Activated CD4-positive, CD25-positive, alpha-beta regulatory T cell treated with anti-CD3 and anti-CD28 coated beads, Interleukin-2, amount 50 U/mL, for 24 hours (primary cell): ENCODE measurements at regions not wholly inside any gene's neighbourhood (a gene's known extent, or its start where the extent isn't known, plus 50 kb on each side); places are given as distances from the start of the nearest gene placed in this dataset.
A peak's percentile ranks its signal among the peaks of the same experiment; 100 is the strongest.
"Not testable (repeated sequence)": the region's sequence is repeated elsewhere in the genome, so short reads cannot be mapped to it uniquely, and the experiment has no call there.

Experiments used
- ATAC-seq, 2 donors: fragments of 150-1000 bp; cut with Tn5 transposase; one replicate each; pipeline ENCODE4 v1.10.0; 2021; ENCODE audit warnings: mild to moderate bottlenecking in 1 of 2, moderate library complexity in 1 of 2

GRCh38 chr3:43838877-43839276, 148.1 kb downstream of the ABHD5 start:
- ATAC-seq, result no peak

- no peak for ATAC-seq
Observed at GRCh38 chr3:43843386-43843785, 152.6 kb downstream of the ABHD5 start.

GRCh38 chr3:43844757-43845156, 154.0 kb downstream of the ABHD5 start:
- no peak for ATAC-seq

GRCh38 chr3:43845553-43845952, 154.8 kb downstream of the ABHD5 start:
- ATAC-seq, result not testable (repeated sequence)

- no peak for ATAC-seq
Observed at GRCh38 chr3:43852066-43852465, 161.3 kb downstream of the ABHD5 start.

DNA sequence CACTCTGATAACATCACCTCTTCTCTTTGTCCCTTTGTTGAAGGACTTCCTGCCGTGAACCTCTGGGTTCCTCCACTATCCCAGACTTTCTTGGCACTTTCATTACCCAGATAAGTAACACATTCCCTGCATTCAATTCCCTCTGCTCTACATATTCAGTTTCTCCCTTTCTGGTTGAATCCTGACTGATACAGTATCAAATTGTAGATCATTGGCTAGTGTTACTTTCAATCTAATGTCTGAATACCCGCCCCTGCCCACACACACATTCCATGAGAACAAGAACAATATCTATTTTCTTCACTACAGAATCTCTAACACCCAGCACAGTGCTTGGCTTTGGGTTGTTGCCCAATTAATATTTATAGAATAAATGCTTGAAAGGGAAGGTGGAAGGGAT, 163.5 kb downstream of the ABHD5 start:
- ATAC-seq, result no peak

- ATAC-seq, result no peak
Observed at GRCh38 chr3:43854916-43855315, 164.2 kb downstream of the ABHD5 start.

- peak; percentile 38 to 48 for ATAC-seq
Observed at GRCh38 chr3:43855674-43856299, 165.0 kb downstream of the ABHD5 start.

DNA sequence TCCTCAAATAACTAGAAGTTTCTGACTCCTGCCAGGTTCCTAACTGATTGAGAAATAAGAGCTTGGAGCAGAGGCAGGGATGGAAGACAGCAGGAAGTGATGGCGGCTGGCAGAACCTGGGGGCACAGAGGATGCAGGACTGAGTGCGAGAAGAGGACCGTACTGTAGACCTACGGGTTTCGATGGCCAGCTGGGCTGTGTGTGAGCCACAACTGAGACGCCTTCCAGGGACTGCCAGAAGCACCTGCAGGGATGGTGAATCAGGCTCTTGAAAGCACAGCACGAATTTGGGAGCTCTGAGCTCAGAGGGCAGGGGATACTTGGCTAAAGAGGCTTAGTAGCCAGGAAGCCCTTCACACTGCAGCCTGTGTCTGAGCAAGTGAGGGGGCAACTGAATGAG, 165.6 kb downstream of the ABHD5 start:
- no peak for ATAC-seq

DNA sequence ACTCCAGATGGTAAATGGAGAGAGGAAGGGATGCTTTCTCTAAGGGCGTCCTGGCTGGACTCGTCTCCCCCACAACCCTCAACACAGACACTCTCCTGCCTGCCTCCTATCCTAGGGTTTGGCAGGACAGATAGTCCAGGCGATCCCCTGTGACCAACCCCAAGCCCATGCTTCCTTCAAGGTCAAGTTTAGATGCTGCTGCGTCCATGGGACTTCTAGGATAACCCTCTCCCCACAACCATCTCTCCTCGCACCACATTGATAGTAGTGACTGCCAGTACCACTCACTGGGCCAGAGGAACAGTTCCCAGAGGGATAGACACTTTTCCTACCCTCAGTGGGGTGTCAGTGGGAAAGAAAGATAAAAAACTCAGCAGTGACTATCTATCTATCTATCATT, 166.0 kb downstream of the ABHD5 start:
- ATAC-seq, result no peak

DNA sequence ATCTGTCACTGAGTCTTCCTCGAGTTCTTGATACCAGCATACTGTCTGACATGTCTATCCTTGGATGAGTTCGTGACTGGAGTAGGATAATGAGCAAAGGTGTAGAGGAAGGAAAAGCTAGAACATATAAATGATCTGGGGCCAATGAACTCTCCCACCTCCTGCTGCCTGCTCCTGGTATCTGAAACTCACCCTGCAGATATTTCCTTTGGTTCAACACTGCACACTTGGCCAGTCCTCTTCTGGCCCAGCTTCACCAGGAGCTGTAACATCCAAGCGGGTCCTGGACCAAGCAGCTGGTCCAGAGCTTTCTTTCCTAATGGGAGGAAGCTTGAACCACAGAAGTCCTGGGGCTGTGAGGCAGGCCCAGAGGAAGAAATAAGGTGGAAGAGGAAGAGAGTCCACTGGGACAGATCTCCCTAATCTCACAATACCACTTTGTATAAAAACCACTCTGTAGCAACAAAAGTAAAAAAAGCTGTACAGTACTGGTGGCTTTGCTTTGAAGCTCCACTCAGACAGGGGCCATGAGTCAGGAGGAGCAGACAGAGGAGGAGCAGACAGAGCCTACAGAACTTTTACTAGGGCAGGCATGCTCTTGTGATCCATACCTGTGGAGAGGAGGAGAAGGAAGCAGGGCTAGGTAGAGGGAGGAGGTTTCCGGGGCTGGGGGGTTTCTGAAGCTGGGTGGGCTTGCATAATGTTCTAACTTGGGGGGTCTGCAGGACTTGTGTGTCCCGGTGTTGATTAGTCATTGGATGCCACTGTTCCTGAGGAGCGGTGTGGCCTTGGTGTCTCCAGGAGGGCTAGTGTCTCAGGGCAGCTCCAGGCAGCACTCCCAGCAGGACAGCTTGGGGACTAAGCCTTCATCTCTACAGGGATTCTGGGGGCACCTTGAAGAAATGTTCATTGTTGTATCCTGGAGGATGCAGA, 166.9 kb downstream of the ABHD5 start:
- ATAC-seq, result no peak

DNA sequence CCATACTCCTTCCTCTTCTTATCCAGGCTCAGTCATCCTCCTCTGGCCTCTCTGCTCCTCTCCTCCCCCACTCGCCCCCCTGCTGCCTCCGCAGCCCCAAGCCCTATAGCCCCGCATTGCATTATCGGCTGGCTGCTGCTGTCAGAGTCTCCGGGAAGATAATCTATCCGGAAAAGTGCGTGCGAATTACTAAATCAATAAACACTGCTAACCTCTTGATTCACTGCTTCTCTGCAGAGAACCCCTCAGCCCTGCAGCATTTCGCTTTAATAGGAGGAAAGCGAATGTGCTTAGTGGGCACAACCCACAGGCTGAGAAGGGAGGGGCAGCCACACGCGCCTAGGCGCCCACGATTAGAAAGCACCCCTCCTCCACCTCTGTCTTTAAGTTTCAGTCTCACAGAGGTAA, 167.6 kb downstream of the ABHD5 start:
- ATAC-seq, result no peak

- no peak for ATAC-seq
Observed at GRCh38 chr3:43859766-43860165, 169.0 kb downstream of the ABHD5 start.

GRCh38 chr3:43861635-43862034, 170.9 kb downstream of the ABHD5 start:
- ATAC-seq, result no peak

GRCh38 chr3:43862470-43862869, 171.7 kb downstream of the ABHD5 start:
- ATAC-seq, result no peak

DNA sequence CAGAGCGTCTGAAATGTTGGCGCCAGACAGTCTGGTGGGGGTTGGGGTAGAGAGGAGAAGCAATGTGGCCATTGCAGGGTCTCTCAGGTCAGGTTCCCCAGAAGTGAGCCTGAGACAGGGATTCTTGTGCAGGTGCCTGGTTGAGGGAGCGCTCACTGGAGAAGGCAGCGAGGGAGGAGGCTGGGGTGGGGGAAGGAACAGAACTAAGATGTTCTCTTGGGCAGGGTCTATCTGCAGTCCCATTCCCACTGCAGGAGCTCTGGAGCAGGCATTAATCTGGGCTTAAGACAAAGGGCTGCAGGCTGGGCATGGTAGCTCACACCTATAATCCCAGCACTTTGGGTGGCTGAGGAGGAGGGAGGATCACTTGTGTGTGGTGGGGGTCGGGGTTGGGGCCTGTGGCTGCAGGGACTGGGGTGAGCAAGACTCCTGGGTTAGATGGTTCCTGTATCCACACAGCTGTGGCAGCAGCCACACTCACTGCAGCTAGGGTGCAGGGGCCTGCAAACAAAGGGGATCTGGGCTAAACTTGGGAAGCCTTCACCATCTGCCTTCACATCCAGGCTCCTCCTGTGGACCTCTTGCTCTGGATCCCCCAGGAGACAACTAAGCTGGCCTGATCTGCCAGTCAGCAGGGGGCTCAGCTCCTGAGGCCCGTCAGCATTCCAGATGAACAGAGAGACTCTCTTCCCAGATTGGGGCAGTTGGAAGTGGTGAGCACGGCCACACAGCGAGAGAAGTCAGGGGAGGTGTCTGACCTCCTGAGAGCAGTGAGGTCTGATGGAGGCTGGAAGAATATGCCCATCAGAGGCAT, 172.5 kb downstream of the ABHD5 start:
- ATAC-seq, result no peak

- ATAC-seq, result no peak
Observed at GRCh38 chr3:43863966-43864933, 173.5 kb downstream of the ABHD5 start.

DNA sequence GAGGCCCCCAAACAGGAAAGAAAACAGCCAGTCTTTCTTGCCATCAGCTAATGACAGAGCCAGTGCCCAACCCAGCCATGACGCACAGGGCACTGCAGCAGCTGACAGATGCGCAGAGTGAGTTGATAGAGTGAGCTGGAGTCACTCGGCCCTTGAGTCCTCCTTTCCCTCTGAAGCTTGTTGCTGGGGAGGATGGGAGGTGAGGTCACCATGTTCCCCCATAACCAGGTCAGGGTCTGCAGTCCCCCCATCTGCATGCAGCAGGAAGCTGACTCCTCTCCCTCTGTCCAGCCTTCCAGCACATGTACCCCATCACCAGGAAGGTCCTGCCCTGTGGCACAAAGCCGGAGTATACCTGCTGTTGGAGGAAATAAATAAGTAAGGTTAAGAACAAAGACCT, 174.6 kb downstream of the ABHD5 start:
- ATAC-seq, result no peak

DNA sequence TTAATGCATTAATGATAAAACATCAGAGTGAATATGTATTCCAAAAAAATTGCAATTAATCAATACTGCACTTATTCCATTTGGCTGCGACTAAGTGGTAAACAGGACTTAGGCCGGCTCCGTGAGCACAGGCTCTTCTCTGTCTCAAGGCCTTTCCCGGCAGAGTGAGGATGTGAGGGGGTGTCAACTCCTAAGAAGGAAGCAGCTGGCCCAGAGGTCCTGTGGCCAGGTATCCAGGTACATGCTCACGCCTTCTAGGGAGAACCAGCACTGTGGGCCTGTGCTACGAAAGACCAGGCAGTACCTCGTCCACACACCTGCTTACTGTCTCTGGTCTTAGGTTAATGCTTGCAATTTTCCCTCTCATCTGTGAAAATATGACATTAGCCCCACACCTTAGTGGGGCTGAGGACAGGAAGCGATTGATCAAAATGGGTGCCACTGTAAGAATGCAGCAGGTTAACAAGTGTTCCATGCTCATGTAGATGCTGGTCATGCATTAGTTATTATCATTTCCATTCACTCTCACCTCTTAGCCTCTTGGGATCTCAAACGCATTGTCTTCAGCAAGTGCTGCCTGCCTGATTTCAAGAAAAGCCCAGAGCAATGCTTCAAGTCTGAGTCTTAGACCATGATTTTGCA, 175.3 kb downstream of the ABHD5 start:
- no peak for ATAC-seq

DNA sequence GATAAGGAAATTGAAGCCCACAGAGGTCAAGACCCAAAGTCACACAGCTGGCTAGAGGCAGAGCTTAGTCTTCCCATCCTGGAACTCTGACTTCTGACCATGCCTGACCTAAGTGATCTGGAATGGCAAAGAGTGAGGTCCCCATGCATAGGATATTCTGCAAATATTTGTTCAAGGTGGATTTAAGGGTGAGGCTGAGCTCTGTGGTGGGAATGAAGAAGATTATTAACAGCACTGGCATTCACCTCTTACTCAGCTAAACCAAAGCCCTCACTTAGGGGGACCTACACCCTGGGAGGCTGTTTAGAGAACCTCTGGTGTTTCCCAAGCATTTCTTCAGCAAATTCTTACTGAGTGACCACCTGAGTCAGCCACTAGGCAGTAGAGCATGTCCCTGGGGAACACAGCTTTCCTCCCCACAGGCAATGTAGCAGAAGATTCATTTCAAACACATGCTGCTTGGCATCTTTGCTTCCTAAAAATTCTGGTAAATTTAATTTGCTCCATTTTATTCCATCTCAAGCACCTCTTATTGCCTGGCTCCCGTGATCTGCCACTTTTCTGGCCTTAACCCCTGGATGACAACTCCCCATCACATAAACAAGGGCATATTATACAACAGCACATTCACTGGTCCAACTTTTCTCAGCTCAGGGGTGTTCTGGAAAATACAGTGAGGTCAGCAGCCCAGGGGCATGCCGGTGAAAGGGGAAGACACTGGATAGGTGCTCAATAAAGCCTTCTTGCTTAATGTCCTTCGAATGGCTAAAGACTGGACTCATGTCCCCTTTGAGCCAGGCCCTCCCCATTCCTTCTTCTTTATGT, 176.0 kb downstream of the ABHD5 start:
- ATAC-seq, result no peak
